ENCODE measurements at regions not wholly inside any gene's neighbourhood (a gene's known extent, or its start where the extent isn't known, plus 50 kb on each side); places are given as distances from the start of the nearest gene placed in this dataset.
"Not testable (repeated sequence)": the region's sequence is repeated elsewhere in the genome, so short reads cannot be mapped to it uniquely, and the experiment has no call there.

DNA sequence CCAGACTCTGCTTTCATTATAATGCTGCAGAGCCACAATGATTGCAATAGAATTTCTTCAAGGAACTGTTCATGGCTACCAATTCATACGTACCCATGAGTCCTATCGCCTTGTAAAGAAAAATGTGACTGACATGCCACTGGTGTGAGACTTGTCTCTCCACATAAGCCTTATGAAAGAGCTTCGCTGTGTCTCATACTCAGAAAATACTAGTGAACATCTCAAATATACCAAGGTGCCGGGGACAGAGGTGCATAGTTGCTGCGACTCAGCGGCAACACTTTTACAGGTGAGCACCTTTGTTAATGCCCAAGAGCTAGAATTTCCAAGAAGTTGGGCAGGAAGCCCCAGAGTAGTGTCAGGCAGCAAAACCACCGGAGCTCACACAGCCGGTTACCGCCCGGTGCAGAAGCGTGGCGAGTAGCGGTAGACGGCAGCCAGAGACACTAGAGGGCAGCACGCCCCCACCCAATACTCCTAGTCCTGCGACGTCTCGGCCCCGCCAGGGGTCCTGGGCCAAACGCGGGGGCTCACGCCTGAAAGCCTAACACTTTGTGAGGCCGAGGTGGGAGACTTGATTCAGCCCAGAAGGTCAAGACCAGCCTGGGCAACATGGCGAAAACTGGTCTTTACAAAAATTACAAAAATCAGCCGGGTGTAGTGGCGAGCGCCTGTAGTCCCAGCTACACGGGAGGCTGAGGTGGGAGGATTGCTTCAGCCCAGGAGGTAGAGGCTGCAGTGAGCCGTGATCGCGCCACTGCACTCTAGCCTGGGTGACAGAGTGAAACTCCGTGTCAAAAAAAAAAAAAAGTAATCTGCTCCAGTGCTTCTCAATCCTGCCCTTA lies 50.5 kb upstream of the CCL21 start:
- peak; percentile 69 for TF ChIP-seq CTCF (conservative IDR thresholded peaks at IDR 0.05; ENCODE audit: low read length)
- not testable (repeated sequence) for TF ChIP-seq EZH2phosphoT487 (IDR thresholded peaks at IDR 0.05; ENCODE audit: borderline replicate concordance, low read depth, low read length)

Data from OCI-LY7 (cell line).